Activated B cell treated with CpG ODN at 0.5 μM for 24 hours (primary cell): ENCODE measurements at regions not wholly inside any gene's neighbourhood (a gene's known extent, or its start where the extent isn't known, plus 50 kb on each side); places are given as distances from the start of the nearest gene placed in this dataset.

Source experiments
- ATAC-seq: fragments of 200-7000 bp; cut with Tn5 transposase; one replicate; pipeline ENCODE4 v1.10.0; 2021; ENCODE audit warnings: low read depth, mild to moderate bottlenecking, moderate library complexity
- CTCF ChIA-PET: fragments of 350-600 bp; sonication (Branson Sonifier 250); formaldehyde crosslinking; loops from one replicate; lab custom pipeline; 2021; ENCODE audit warnings: antibody characterized with exemption; lab: Charles Lee
- POLR2A ChIA-PET: fragments of 350-600 bp; sonication (Branson Sonifier 250); formaldehyde crosslinking; loops from one replicate; lab custom pipeline; 2021; ENCODE audit warnings: antibody characterized with exemption; lab: Charles Lee
- DNase-seq: peaks from one replicate; pipeline ENCODE4 v3.0.0; 2022
- H3K27ac Mint-ChIP-seq: one replicate; pipeline ENCODE4 v1.8.0; 2020; ENCODE audit warnings: mixed read lengths
- H3K27me3 Mint-ChIP-seq: one replicate; pipeline ENCODE4 v1.8.0; 2021; ENCODE audit warnings: mixed read lengths
- H3K36me3 Mint-ChIP-seq: one replicate; pipeline ENCODE4 v1.8.0; 2021; ENCODE audit warnings: low read depth, mixed read lengths
- H3K4me1 Mint-ChIP-seq: one replicate; pipeline ENCODE4 v1.8.0; 2021; ENCODE audit warnings: mixed read lengths
- H3K4me3 Mint-ChIP-seq: one replicate; pipeline ENCODE4 v1.8.0; 2020; ENCODE audit warnings: mild to moderate bottlenecking, mixed read lengths
- H3K9me3 Mint-ChIP-seq: one replicate; pipeline ENCODE4 v1.8.0; 2020; ENCODE audit warnings: mixed read lengths
- intact Hi-C: fragments of 100-400 bp; cut with micrococcal nuclease; formaldehyde crosslinking; loops from one replicate; pipeline ENCODE4 v1.15.1; 2024
- TF ChIP-seq, protein P1 (sequence below): fragments of 200-600 bp; IDR thresholded peaks from one replicate; pipeline ENCODE4 v1.8.0; 2022; ENCODE audit warnings: antibody characterized with exemption, mild to moderate bottlenecking

DNA sequence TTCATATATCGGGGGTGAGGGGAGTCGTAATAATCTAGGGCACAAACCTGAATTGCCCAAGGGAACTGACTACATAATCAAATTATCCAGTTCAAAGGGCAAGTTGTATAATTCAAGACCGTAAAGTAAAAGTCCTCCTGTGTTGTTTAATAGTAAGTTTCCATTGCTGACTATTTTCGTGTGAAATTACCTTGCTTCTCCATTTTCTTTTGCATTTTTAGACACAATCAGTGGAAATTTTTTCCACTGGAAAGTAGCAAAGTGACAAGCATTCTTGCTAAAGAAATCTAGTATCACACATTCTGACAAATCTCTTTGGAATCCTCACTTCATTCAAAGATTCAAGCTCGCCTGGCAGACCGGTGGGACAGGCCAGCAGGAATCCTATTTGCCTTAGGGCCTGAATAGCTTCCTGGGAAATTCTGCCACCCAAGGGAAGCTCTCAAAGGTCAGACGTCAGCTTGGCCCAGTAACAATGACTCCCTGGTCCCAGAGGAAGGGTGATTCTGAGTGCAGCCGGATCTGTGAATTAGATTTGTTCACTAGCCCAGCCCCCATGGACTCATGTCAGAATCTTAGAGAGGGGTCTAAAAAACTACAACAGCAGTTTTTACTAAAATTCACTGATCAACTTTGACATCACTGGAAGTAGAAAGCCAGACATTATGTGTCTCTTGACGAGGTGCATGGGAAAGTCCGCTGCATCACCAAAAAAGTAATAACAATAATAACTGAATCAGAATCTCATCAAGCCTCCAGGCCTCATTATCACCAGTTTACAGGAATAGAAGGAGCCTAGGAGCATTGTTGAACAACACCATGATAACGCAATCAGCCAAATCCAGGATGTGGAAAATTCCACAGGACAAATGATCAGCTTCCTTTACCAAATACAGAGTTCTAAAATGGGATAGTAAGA is 161.0 kb downstream of the SKIDA1 start:
- intact Hi-C loops, result no loop called here
- ChIA-PET POLR2A (no interaction called here), CTCF (no interaction called here)
- Mint-ChIP-seq H3K27me3 (no peaks in the 10 kb centered on the region), H3K9me3 (no peaks in the 10 kb centered on the region), H3K36me3 (no peaks in the 10 kb centered on the region), H3K4me1 (no peaks in the 10 kb centered on the region), H3K4me3 (no peak overlapping the region), H3K27ac (no peak overlapping the region)
- TF ChIP-seq, protein P1, sequence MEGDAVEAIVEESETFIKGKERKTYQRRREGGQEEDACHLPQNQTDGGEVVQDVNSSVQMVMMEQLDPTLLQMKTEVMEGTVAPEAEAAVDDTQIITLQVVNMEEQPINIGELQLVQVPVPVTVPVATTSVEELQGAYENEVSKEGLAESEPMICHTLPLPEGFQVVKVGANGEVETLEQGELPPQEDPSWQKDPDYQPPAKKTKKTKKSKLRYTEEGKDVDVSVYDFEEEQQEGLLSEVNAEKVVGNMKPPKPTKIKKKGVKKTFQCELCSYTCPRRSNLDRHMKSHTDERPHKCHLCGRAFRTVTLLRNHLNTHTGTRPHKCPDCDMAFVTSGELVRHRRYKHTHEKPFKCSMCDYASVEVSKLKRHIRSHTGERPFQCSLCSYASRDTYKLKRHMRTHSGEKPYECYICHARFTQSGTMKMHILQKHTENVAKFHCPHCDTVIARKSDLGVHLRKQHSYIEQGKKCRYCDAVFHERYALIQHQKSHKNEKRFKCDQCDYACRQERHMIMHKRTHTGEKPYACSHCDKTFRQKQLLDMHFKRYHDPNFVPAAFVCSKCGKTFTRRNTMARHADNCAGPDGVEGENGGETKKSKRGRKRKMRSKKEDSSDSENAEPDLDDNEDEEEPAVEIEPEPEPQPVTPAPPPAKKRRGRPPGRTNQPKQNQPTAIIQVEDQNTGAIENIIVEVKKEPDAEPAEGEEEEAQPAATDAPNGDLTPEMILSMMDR, result no peak
- DNase-seq, result no peak
- ATAC-seq, result no peak

DNA sequence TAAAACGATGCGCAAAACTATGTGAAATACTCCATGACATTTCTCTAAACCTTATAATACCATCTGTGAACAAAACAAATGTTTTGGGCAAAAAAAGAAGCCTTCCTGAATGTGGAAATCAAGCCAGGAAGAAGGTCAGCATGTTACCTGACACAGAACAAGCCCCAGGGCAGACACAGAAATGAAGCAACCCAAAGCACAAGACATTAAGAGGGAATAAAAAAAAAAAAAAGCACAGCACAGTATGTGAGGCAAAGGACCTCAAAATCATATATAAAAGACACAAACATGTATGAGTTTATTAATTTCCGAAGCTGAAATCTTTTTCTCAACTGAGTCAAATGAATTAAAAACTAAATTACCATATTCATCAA is 161.8 kb downstream of the SKIDA1 start:
- no peaks in the 10 kb centered on the region for H3K27me3 Mint-ChIP-seq
- TF ChIP-seq, protein P1, result no peak
- H3K36me3 Mint-ChIP-seq, result no peaks in the 10 kb centered on the region
- no peak for ATAC-seq
- ChIA-PET CTCF (no interaction called here), POLR2A (no interaction called here)
- no peak overlapping the region for H3K4me3 Mint-ChIP-seq
- intact Hi-C loops, result no loop called here
- DNase-seq, result no peak
- H3K9me3 Mint-ChIP-seq, result no peaks in the 10 kb centered on the region
- no peak overlapping the region for H3K27ac Mint-ChIP-seq
- no peaks in the 10 kb centered on the region for H3K4me1 Mint-ChIP-seq

DNA sequence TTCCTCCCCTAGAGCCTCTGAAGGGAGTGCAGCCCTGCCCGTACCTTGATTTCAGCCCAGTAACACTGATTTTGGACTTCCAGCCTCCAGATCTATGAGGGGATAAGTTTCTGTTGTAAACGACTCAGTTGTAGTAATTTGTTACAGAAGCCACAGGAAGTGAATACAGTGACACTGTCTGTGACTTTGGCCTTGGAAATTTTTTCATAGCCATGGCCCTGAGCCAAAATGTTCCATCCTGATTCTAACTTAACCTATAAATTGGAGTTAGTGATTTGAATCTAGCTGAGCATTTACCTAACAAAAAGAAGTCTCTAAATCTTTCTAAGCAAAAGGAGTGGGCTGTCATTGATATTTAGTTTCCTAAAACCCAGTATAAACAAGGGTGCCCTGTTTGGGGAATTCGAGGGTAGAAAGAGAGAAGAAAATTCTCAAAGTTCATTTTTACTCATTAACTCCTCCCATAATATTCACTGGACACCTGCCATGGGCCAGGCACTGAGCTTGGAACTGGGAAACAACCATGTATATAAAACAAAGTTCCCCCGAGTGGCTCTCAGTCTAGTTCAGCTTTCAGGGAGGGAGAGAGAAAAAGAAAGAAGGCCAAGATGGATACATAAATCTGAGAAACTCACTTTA is 162.3 kb downstream of the SKIDA1 start:
- no peak overlapping the region for H3K4me3 Mint-ChIP-seq
- H3K9me3 Mint-ChIP-seq, result no peaks in the 10 kb centered on the region
- H3K4me1 Mint-ChIP-seq, result no peaks in the 10 kb centered on the region
- no peaks in the 10 kb centered on the region for H3K36me3 Mint-ChIP-seq
- no peak for DNase-seq
- H3K27me3 Mint-ChIP-seq, result no peaks in the 10 kb centered on the region
- intact Hi-C loops, result no loop called here
- H3K27ac Mint-ChIP-seq, result no peak overlapping the region
- no peak for ATAC-seq
- TF ChIP-seq, protein P1, result no peak
- ChIA-PET CTCF (no interaction called here), POLR2A (no interaction called here)

DNA sequence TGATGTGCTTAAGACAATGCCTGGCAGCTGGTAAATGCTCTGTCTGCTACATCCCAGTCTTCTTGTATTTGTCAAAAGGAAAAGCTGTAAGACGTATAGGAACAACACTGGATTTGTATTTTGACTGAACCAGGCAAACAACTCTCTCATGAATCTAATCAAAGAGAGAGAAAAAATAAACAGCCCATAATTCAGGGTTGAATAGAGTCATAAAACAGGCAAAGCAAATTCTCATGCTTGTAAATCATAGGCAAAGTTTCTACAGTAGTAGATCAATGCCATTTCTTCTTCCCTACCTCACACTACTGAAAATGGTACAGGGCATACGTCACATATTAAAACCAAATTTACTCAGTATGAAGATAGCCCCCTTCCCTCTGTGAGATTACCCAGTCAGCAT is 166.3 kb downstream of the SKIDA1 start:
- ATAC-seq (no peak), DNase-seq (no peak)
- Mint-ChIP-seq H3K27ac (no peak overlapping the region), H3K4me1 (no peaks in the 10 kb centered on the region), H3K9me3 (no peaks in the 10 kb centered on the region), H3K27me3 (no peaks in the 10 kb centered on the region), H3K4me3 (no peak overlapping the region), H3K36me3 (no peaks in the 10 kb centered on the region)
- intact Hi-C loops, result no loop called here
- CTCF ChIA-PET, result no interaction called here
- TF ChIP-seq, protein P1, result no peak
- POLR2A ChIA-PET, result no interaction called here

DNA sequence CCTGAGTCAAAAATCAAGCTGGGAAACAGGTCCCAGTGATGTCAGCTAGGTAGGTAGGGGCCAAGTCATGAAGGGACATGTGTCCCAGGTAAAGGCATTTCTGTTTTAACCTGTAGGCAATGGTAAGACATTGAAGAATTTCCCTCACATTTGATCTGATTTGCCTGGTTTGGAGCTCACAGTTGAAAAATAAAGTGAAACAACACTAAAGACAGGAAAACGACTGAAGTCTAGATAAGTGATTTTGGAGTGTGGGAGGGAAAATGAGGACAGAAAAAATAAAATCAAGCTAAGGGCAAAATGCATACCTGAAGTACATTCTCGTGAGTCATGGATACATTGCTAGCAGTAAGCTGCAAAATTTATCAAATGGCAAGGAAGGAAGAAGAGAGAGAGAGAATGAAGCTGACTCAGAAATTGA is 169.9 kb downstream of the SKIDA1 start:
- TF ChIP-seq, protein P1, result no peak
- ChIA-PET POLR2A (no interaction called here), CTCF (no interaction called here)
- H3K4me1 Mint-ChIP-seq, result no peaks in the 10 kb centered on the region
- H3K27me3 Mint-ChIP-seq, result no peaks in the 10 kb centered on the region
- ATAC-seq, result no peak
- no peak overlapping the region for H3K4me3 Mint-ChIP-seq
- H3K27ac Mint-ChIP-seq, result no peak overlapping the region
- intact Hi-C loops, result no loop called here
- DNase-seq, result no peak
- peaks cover 7% of the 10 kb centered on the region for H3K9me3 Mint-ChIP-seq
- H3K36me3 Mint-ChIP-seq, result no peaks in the 10 kb centered on the region
